ENCODE measurements at regions not wholly inside any gene's neighbourhood (a gene's known extent, or its start where the extent isn't known, plus 50 kb on each side); places are given as distances from the start of the nearest gene placed in this dataset.

DNA sequence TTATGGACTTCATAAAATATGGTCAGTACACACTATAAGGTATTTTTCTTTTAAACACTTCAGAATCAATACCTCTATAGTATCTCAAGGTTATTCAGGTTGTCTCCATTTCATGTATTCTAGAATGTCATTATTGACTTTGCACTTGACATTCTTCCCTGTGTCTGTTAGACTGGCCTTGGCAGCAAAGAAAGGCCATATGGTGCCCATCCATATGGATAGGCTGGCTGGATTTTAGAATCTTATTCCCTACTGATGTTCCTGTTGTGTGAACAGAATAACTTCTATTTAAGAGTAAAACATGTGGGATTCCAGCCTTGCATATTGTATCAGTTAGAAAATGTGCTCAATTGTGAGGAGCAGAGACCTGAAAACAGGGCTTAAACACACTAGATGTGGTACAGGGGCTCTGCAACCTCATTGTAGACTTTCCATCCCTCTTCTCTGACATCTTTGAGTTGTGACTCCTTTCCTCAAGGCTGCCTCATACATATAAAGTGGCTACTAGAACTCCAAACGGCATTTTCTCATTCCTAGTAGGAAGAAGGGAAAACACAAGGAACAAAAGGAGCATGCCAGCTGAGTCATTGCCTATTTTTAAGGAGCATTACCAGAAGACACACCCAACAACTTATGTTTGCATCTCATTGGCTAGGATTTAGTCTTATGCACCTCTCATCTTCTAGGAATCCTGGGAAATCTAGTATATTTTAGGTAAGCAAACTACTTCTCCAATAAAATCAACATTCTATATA lies 221.2 kb upstream of the TMPO start:
- in situ Hi-C loops (cut with MboI) = no loop called here
- TF ChIP-seq BACH1 (IDR thresholded peaks at IDR 0.05; ENCODE audit: borderline replicate concordance) (no peak), ZSCAN29 (IDR thresholded peaks at IDR 0.05) (no peak), CREM (IDR thresholded peaks at IDR 0.05; ENCODE audit: low read depth) (no peak), IKZF1 (conservative IDR thresholded peaks at IDR 0.05) (no peak), NBN (IDR thresholded peaks at IDR 0.05) (no peak), KLF5 (IDR thresholded peaks at IDR 0.05; ENCODE audit: partially characterized antibody) (no peak), SMAD5 (IDR thresholded peaks at IDR 0.05; ENCODE audit: low read depth) (no peak)
- TF ChIP-seq, protein P1, sequence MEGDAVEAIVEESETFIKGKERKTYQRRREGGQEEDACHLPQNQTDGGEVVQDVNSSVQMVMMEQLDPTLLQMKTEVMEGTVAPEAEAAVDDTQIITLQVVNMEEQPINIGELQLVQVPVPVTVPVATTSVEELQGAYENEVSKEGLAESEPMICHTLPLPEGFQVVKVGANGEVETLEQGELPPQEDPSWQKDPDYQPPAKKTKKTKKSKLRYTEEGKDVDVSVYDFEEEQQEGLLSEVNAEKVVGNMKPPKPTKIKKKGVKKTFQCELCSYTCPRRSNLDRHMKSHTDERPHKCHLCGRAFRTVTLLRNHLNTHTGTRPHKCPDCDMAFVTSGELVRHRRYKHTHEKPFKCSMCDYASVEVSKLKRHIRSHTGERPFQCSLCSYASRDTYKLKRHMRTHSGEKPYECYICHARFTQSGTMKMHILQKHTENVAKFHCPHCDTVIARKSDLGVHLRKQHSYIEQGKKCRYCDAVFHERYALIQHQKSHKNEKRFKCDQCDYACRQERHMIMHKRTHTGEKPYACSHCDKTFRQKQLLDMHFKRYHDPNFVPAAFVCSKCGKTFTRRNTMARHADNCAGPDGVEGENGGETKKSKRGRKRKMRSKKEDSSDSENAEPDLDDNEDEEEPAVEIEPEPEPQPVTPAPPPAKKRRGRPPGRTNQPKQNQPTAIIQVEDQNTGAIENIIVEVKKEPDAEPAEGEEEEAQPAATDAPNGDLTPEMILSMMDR (IDR thresholded peaks at IDR 0.05 in 2 of 3, conservative IDR thresholded peaks at IDR 0.05 in 1 of 3; ENCODE audit: control insufficient read depth in 2 of 3, extremely low read depth in 1 of 3, insufficient read depth in 1 of 3, low read depth in 3 of 3, low read length in 3 of 3) = no peak
- WGBS (ENCODE audit: insufficient coverage, insufficient replicate concordance, low lambda C conversion rate, missing lambda C conversion rate) = 0% methylated on average over 1 of the region's 1 CpG
- ATAC-seq = no peak
- H3K36me3 ChIP-seq (ENCODE audit: control insufficient read depth in 2 of 2, insufficient read depth in 2 of 2, low read length in 1 of 2) = no peaks in the 10 kb centered on the region
- no TSS peak for BruUV-seq (replicated peaks)
- SMC1A ChIA-PET (ENCODE audit: uncharacterized antibody, unreplicated experiment) = interaction anchor here (1.4 to 1.6 kb wide), 2 partner anchors 10 to 12 kb away, joined by 3 to 7 read pairs; no protein-coding TSS in a partner anchor
- no peaks in the 10 kb centered on the region for H4K20me1 ChIP-seq (ENCODE audit: control insufficient read depth, insufficient read depth)
- intact Hi-C loops (cut with micrococcal nuclease; ENCODE audit: unreplicated experiment) = no loop called here
- POLR2A ChIA-PET = no interaction called here
- no peak overlapping the region for H3K4me2 ChIP-seq (ENCODE audit: control insufficient read depth, insufficient read depth)
- H3K4me1 ChIP-seq (ENCODE audit: control insufficient read depth, insufficient read depth, low read length) = no peaks in the 10 kb centered on the region
- CTCF ChIA-PET = interaction anchor here (0.6 kb wide), 1 partner anchor 83 kb away, joined by 3 read pairs; no protein-coding TSS in a partner anchor
- FAIRE-seq = no peak
- H3K4me3 ChIP-seq = no peak overlapping the region
- peaks cover 0 to 3% of the 10 kb centered on the region in 2 experiments; a peak in 1 of 4 replicates for H3K27me3 ChIP-seq (replicated peaks in 1 of 2; ENCODE audit: control insufficient read depth in 2 of 2, insufficient read depth in 2 of 2, low read length in 1 of 2)
- H3K9ac ChIP-seq (ENCODE audit: control insufficient read depth, insufficient read depth, low read length) = no peak overlapping the region
- no peak overlapping the region for H3K27ac ChIP-seq (ENCODE audit: control insufficient read depth, insufficient read depth)
- H2AFZ ChIP-seq (ENCODE audit: control insufficient read depth, low read depth, low read length) = no peak overlapping the region
- no peak for DNase-seq (ENCODE audit: low read depth, low spot score)
- RAD21 ChIA-PET (ENCODE audit: unreplicated experiment) = no interaction called here
- H3K79me2 ChIP-seq (ENCODE audit: control insufficient read depth, insufficient read depth, low read length) = no peaks in the 10 kb centered on the region
- no peaks in the 10 kb centered on the region; the same call in 2 of the 3 replicates for H3K9me3 ChIP-seq (replicated peaks; ENCODE audit: control insufficient read depth, insufficient read depth, low read length)
